ENCODE measurements at regions not wholly inside any gene's neighbourhood (a gene's known extent, or its start where the extent isn't known, plus 50 kb on each side); places are given as distances from the start of the nearest gene placed in this dataset.
A peak's percentile ranks its signal among the peaks of the same experiment; 100 is the strongest.

DNA sequence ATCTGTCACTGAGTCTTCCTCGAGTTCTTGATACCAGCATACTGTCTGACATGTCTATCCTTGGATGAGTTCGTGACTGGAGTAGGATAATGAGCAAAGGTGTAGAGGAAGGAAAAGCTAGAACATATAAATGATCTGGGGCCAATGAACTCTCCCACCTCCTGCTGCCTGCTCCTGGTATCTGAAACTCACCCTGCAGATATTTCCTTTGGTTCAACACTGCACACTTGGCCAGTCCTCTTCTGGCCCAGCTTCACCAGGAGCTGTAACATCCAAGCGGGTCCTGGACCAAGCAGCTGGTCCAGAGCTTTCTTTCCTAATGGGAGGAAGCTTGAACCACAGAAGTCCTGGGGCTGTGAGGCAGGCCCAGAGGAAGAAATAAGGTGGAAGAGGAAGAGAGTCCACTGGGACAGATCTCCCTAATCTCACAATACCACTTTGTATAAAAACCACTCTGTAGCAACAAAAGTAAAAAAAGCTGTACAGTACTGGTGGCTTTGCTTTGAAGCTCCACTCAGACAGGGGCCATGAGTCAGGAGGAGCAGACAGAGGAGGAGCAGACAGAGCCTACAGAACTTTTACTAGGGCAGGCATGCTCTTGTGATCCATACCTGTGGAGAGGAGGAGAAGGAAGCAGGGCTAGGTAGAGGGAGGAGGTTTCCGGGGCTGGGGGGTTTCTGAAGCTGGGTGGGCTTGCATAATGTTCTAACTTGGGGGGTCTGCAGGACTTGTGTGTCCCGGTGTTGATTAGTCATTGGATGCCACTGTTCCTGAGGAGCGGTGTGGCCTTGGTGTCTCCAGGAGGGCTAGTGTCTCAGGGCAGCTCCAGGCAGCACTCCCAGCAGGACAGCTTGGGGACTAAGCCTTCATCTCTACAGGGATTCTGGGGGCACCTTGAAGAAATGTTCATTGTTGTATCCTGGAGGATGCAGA, 166.9 kb downstream of the ABHD5 start:
- no peak overlapping the region for H3K4me3 ChIP-seq (ENCODE audit: low read length)
- no peaks in the 10 kb centered on the region for H3K4me1 ChIP-seq (ENCODE audit: control insufficient read depth, insufficient read depth, low read length)
- no peak overlapping the region for H3K9ac ChIP-seq (ENCODE audit: low read length)
- H3K36me3 ChIP-seq (ENCODE audit: control insufficient read depth, insufficient read depth, low read length, severe bottlenecking) = no peaks in the 10 kb centered on the region
- DNase-seq (ENCODE audit: low read depth) = peak; percentile 25
- H3K9me3 ChIP-seq (ENCODE audit: control insufficient read depth, low read length) = no peaks in the 10 kb centered on the region
- peaks cover 3% of the 10 kb centered on the region for H3K27me3 ChIP-seq (replicated peaks; ENCODE audit: control insufficient read depth, insufficient read depth, low read length)

DNA sequence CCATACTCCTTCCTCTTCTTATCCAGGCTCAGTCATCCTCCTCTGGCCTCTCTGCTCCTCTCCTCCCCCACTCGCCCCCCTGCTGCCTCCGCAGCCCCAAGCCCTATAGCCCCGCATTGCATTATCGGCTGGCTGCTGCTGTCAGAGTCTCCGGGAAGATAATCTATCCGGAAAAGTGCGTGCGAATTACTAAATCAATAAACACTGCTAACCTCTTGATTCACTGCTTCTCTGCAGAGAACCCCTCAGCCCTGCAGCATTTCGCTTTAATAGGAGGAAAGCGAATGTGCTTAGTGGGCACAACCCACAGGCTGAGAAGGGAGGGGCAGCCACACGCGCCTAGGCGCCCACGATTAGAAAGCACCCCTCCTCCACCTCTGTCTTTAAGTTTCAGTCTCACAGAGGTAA, 167.6 kb downstream of the ABHD5 start:
- Histone ChIP-seq H3K36me3 (ENCODE audit: control insufficient read depth, insufficient read depth, low read length, severe bottlenecking) (no peaks in the 10 kb centered on the region), H3K9me3 (ENCODE audit: control insufficient read depth, low read length) (no peaks in the 10 kb centered on the region), H3K27me3 (replicated peaks; ENCODE audit: control insufficient read depth, insufficient read depth, low read length) (peaks cover 3% of the 10 kb centered on the region), H3K4me3 (ENCODE audit: low read length) (no peak overlapping the region), H3K4me1 (ENCODE audit: control insufficient read depth, insufficient read depth, low read length) (no peaks in the 10 kb centered on the region), H3K9ac (ENCODE audit: low read length) (no peak overlapping the region)
- no peak for DNase-seq (ENCODE audit: low read depth)

DNA sequence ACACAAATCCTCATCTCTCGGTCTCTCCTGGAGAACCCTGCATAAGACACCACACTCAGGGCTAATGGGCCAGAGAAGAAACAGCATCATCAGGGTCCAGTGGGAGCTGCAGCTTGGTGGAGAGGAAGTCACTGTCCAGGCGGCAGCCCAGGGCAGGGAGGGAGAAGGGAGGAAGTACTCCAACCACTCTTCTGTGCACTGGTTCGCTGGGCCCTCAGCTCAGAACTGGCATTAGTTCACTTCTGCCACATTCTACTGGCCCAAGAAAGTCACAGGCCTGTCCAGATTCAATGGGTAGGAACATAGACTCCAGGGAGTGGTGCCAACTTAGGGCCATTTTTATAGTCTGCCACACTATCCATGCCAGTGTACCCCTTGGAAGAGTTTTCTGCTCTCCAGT, 169.0 kb downstream of the ABHD5 start:
- H3K4me3 ChIP-seq (ENCODE audit: low read length) = no peak overlapping the region
- no peak overlapping the region for H3K9ac ChIP-seq (ENCODE audit: low read length)

DNA sequence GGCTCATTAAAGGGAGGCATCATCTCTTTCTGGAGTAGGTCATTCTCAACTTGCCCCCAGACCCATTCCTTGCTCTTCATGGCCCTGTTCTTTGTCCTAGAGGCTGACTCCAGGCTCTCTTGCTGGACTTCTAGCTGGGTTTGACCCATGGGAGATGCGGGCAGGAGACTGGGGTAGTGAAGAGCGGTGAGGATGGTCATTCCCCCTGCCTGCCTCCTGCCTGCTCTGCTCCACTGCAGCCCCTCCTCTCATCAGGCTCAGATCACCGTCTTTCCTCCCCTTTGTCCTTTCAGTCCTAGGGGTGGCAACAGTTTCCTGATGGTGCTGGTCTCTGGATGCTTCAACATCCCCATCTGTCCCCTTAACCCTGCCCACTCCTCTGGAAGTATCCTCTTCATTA, 170.9 kb downstream of the ABHD5 start:
- no peak for DNase-seq (ENCODE audit: low read depth)
- Histone ChIP-seq H3K4me3 (ENCODE audit: low read length) (no peak overlapping the region), H3K36me3 (ENCODE audit: control insufficient read depth, insufficient read depth, low read length, severe bottlenecking) (no peaks in the 10 kb centered on the region), H3K4me1 (ENCODE audit: control insufficient read depth, insufficient read depth, low read length) (peaks cover 4% of the 10 kb centered on the region), H3K27me3 (replicated peaks; ENCODE audit: control insufficient read depth, insufficient read depth, low read length) (peaks cover 3% of the 10 kb centered on the region), H3K9ac (ENCODE audit: low read length) (no peak overlapping the region), H3K9me3 (ENCODE audit: control insufficient read depth, low read length) (no peaks in the 10 kb centered on the region)

More for the DNA sequence above, 169.0 kb downstream of the ABHD5 start:
- no peaks in the 10 kb centered on the region for H3K36me3 ChIP-seq (ENCODE audit: control insufficient read depth, insufficient read depth, low read length, severe bottlenecking)
- no peak for DNase-seq (ENCODE audit: low read depth)
- H3K4me1 ChIP-seq (ENCODE audit: control insufficient read depth, insufficient read depth, low read length) = no peaks in the 10 kb centered on the region
- no peaks in the 10 kb centered on the region for H3K9me3 ChIP-seq (ENCODE audit: control insufficient read depth, low read length)
- H3K27me3 ChIP-seq (replicated peaks; ENCODE audit: control insufficient read depth, insufficient read depth, low read length) = peaks cover 3% of the 10 kb centered on the region

DNA sequence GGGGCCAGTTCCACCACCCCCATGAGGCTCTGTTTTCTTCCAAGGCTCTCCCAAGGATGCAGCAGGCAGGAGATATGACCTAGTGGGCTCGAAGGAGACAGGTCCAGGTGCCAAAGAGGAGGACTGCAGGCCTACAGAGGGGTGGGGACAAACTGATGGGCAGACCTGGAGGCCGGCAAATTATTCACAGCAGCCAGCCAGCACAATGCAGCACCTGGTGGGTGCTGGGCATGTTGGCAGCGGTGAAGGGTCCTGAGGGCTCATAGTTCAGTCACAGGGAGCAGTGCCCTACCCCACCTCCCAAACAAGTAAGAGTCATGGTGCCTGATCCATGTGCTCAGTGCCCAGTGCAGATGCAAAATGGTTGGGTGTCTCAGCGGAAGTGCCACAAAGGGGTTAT, 171.7 kb downstream of the ABHD5 start:
- Histone ChIP-seq H3K9me3 (ENCODE audit: control insufficient read depth, low read length) (no peaks in the 10 kb centered on the region), H3K4me1 (ENCODE audit: control insufficient read depth, insufficient read depth, low read length) (peaks cover 10% of the 10 kb centered on the region), H3K4me3 (ENCODE audit: low read length) (no peak overlapping the region), H3K9ac (ENCODE audit: low read length) (no peak overlapping the region), H3K36me3 (ENCODE audit: control insufficient read depth, insufficient read depth, low read length, severe bottlenecking) (no peaks in the 10 kb centered on the region), H3K27me3 (replicated peaks; ENCODE audit: control insufficient read depth, insufficient read depth, low read length) (peaks cover 3% of the 10 kb centered on the region)
- DNase-seq (ENCODE audit: low read depth) = no peak

DNA sequence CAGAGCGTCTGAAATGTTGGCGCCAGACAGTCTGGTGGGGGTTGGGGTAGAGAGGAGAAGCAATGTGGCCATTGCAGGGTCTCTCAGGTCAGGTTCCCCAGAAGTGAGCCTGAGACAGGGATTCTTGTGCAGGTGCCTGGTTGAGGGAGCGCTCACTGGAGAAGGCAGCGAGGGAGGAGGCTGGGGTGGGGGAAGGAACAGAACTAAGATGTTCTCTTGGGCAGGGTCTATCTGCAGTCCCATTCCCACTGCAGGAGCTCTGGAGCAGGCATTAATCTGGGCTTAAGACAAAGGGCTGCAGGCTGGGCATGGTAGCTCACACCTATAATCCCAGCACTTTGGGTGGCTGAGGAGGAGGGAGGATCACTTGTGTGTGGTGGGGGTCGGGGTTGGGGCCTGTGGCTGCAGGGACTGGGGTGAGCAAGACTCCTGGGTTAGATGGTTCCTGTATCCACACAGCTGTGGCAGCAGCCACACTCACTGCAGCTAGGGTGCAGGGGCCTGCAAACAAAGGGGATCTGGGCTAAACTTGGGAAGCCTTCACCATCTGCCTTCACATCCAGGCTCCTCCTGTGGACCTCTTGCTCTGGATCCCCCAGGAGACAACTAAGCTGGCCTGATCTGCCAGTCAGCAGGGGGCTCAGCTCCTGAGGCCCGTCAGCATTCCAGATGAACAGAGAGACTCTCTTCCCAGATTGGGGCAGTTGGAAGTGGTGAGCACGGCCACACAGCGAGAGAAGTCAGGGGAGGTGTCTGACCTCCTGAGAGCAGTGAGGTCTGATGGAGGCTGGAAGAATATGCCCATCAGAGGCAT, 172.5 kb downstream of the ABHD5 start:
- no peaks in the 10 kb centered on the region for H3K9me3 ChIP-seq (ENCODE audit: control insufficient read depth, low read length)
- peaks cover 14% of the 10 kb centered on the region for H3K4me1 ChIP-seq (ENCODE audit: control insufficient read depth, insufficient read depth, low read length)
- DNase-seq (ENCODE audit: low read depth) = no peak
- H3K4me3 ChIP-seq (ENCODE audit: low read length) = no peak overlapping the region
- no peaks in the 10 kb centered on the region for H3K36me3 ChIP-seq (ENCODE audit: control insufficient read depth, insufficient read depth, low read length, severe bottlenecking)
- H3K9ac ChIP-seq (ENCODE audit: low read length) = no peak overlapping the region
- H3K27me3 ChIP-seq (replicated peaks; ENCODE audit: control insufficient read depth, insufficient read depth, low read length) = peaks cover 3% of the 10 kb centered on the region

DNA sequence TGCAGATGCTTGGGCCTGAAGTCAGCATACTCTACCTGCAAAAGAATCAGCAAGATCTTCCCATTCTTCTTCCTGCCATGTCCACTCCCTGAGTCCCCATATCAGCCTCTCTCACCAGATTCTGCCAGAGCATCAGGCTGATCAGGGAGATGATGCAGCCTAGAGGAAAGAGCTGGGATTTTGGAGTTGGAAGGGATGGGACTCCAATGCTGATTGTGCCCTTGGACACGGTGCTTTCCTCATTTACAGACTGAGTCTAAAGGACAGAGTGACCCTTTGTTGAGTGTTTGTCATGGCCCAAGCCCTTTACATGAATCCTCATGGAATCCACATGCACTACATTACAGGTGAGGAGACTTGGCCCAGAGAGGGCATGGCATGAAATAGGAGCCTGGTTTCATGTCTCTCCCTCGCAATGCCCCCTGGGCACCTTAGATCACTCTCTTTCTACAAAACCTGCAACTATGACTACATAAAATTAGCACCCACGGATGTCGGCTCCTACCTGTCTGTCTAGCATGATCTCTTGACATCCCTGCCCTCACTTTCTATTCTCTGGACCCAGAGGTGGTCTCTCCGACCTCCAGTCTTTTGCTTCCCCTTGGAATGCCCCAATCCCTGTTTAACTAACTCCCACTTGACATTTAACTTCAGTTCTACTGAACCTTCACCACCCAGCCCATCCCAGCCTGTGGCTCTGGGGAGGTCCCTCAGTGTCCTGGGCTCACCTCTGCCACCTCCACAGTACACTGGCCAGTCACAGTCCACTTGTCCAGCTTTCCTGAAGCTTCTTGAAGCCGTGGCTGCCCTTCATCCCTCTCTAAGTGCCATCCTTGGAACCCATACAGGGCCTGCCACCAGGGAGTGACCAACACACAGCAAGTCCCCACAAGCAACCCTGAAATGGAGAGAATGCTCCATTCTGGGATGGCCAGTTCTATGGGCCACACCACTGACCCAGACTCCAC, 173.5 kb downstream of the ABHD5 start:
- H3K36me3 ChIP-seq (ENCODE audit: control insufficient read depth, insufficient read depth, low read length, severe bottlenecking) = no peaks in the 10 kb centered on the region
- DNase-seq (ENCODE audit: low read depth) = no peak
- H3K27me3 ChIP-seq (replicated peaks; ENCODE audit: control insufficient read depth, insufficient read depth, low read length) = peaks cover 1% of the 10 kb centered on the region
- H3K9ac ChIP-seq (ENCODE audit: low read length) = no peak overlapping the region
- no peaks in the 10 kb centered on the region for H3K9me3 ChIP-seq (ENCODE audit: control insufficient read depth, low read length)
- H3K4me1 ChIP-seq (ENCODE audit: control insufficient read depth, insufficient read depth, low read length) = peaks cover 16% of the 10 kb centered on the region
- H3K4me3 ChIP-seq (ENCODE audit: low read length) = no peak overlapping the region

DNA sequence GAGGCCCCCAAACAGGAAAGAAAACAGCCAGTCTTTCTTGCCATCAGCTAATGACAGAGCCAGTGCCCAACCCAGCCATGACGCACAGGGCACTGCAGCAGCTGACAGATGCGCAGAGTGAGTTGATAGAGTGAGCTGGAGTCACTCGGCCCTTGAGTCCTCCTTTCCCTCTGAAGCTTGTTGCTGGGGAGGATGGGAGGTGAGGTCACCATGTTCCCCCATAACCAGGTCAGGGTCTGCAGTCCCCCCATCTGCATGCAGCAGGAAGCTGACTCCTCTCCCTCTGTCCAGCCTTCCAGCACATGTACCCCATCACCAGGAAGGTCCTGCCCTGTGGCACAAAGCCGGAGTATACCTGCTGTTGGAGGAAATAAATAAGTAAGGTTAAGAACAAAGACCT, 174.6 kb downstream of the ABHD5 start:
- H3K9ac ChIP-seq (ENCODE audit: low read length) = no peak overlapping the region
- DNase-seq (ENCODE audit: low read depth) = no peak
- no peak overlapping the region for H3K4me3 ChIP-seq (ENCODE audit: low read length)
- peaks cover 26% of the 10 kb centered on the region for H3K4me1 ChIP-seq (ENCODE audit: control insufficient read depth, insufficient read depth, low read length)
- H3K9me3 ChIP-seq (ENCODE audit: control insufficient read depth, low read length) = no peaks in the 10 kb centered on the region
- no peaks in the 10 kb centered on the region for H3K27me3 ChIP-seq (replicated peaks; ENCODE audit: control insufficient read depth, insufficient read depth, low read length)
- no peaks in the 10 kb centered on the region for H3K36me3 ChIP-seq (ENCODE audit: control insufficient read depth, insufficient read depth, low read length, severe bottlenecking)

DNA sequence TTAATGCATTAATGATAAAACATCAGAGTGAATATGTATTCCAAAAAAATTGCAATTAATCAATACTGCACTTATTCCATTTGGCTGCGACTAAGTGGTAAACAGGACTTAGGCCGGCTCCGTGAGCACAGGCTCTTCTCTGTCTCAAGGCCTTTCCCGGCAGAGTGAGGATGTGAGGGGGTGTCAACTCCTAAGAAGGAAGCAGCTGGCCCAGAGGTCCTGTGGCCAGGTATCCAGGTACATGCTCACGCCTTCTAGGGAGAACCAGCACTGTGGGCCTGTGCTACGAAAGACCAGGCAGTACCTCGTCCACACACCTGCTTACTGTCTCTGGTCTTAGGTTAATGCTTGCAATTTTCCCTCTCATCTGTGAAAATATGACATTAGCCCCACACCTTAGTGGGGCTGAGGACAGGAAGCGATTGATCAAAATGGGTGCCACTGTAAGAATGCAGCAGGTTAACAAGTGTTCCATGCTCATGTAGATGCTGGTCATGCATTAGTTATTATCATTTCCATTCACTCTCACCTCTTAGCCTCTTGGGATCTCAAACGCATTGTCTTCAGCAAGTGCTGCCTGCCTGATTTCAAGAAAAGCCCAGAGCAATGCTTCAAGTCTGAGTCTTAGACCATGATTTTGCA, 175.3 kb downstream of the ABHD5 start:
- Histone ChIP-seq H3K9ac (ENCODE audit: low read length) (no peak overlapping the region), H3K27me3 (replicated peaks; ENCODE audit: control insufficient read depth, insufficient read depth, low read length) (no peaks in the 10 kb centered on the region), H3K4me3 (ENCODE audit: low read length) (no peak overlapping the region), H3K36me3 (ENCODE audit: control insufficient read depth, insufficient read depth, low read length, severe bottlenecking) (no peaks in the 10 kb centered on the region), H3K4me1 (ENCODE audit: control insufficient read depth, insufficient read depth, low read length) (peaks cover 32% of the 10 kb centered on the region), H3K9me3 (ENCODE audit: control insufficient read depth, low read length) (no peaks in the 10 kb centered on the region)
- no peak for DNase-seq (ENCODE audit: low read depth)

DNA sequence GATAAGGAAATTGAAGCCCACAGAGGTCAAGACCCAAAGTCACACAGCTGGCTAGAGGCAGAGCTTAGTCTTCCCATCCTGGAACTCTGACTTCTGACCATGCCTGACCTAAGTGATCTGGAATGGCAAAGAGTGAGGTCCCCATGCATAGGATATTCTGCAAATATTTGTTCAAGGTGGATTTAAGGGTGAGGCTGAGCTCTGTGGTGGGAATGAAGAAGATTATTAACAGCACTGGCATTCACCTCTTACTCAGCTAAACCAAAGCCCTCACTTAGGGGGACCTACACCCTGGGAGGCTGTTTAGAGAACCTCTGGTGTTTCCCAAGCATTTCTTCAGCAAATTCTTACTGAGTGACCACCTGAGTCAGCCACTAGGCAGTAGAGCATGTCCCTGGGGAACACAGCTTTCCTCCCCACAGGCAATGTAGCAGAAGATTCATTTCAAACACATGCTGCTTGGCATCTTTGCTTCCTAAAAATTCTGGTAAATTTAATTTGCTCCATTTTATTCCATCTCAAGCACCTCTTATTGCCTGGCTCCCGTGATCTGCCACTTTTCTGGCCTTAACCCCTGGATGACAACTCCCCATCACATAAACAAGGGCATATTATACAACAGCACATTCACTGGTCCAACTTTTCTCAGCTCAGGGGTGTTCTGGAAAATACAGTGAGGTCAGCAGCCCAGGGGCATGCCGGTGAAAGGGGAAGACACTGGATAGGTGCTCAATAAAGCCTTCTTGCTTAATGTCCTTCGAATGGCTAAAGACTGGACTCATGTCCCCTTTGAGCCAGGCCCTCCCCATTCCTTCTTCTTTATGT, 176.0 kb downstream of the ABHD5 start:
- DNase-seq (ENCODE audit: low read depth) = peak; percentile 78
- Histone ChIP-seq H3K27me3 (replicated peaks; ENCODE audit: control insufficient read depth, insufficient read depth, low read length) (no peaks in the 10 kb centered on the region), H3K4me1 (ENCODE audit: control insufficient read depth, insufficient read depth, low read length) (peaks cover 40% of the 10 kb centered on the region), H3K4me3 (ENCODE audit: low read length) (no peak overlapping the region), H3K36me3 (ENCODE audit: control insufficient read depth, insufficient read depth, low read length, severe bottlenecking) (no peaks in the 10 kb centered on the region), H3K9me3 (ENCODE audit: control insufficient read depth, low read length) (no peaks in the 10 kb centered on the region), H3K9ac (ENCODE audit: low read length) (no peak overlapping the region)
